HK-2 (cell line): ENCODE measurements at regions not wholly inside any gene's neighbourhood (a gene's known extent, or its start where the extent isn't known, plus 50 kb on each side); places are given as distances from the start of the nearest gene placed in this dataset.
"Not testable (repeated sequence)": the region's sequence is repeated elsewhere in the genome, so short reads cannot be mapped to it uniquely, and the experiment has no call there.

ENCODE experiments used
- DNase-seq: peaks from one replicate; pipeline ENCODE4 v3.0.0-alpha.2; 2018; ENCODE audit not compliant: unreplicated experiment

DNA sequence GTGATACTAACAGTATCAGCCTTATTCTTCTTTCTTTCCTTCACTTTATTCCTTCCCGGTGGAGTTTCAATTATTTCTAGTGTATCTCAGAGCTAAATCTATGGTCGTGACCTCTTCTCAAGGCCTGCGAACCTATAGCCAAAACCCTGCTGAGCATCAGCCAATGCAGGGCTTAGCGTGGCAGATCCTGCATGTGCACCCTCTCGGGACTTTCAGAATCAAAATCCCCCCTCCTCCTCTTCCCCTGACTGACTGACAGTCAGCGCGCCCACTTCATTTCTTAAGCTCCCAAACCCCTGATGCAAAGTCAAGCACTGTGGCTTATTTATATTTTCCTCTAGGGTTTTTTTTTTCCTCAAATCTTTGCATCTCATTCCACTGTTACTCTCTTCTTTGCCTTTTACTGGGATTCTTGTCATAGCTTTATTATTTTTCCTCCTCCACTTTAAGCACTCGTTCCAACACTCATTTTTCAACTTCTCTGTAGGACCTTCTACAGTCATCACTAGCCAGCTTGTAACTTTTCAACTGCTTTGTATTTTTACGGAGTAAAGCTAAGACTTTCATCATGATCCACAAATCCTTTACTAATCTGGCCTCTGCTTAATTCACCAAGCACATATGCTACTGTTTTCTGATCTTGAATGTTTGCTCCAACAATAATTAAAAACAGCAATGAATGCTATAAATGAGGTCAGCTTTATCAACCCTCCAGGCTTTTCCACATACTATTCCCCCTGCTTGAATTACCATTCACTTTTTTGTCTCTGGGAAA is 896.5 kb upstream of the PIK3C3 start:
- DNase-seq = no peak

DNA sequence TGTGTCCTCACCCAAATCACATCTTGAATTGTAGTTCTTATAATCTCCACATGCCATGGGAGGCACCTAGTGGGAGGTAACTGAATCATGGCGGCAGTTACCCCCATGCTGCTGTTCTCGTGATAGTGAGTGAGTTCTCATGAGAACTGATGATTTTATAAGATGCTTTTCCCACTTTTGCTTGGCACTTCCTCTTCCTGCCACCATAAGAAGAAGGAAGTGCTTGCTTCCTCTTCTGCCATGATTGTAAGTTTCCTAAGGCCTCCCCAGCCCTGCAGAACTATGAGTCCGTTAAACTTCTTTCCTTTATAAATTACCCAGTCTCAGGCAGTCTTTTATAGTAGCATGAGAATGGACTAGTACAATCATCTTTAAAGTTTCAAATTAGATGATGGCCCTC is 902.4 kb upstream of the PIK3C3 start:
- no peak for DNase-seq

DNA sequence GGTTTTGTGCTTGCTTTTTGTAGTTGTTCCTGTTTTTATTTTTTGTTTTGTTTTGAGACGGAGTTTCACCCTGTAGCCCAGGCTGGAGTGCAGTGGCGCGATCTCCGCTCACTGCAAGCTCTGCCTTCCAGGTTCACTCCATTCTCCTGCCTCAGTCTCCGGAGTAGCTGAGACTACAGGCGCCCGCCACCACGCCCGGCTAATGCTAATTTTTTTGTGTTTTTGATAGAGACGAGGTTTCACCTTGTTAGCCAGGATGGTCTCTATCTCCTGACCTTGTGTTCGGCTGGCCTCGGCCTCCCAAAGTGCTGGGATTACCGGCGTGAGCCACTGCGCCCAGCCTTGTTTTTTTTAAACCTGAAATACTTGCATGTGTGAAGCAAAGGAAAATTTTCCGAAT is 908.8 kb upstream of the PIK3C3 start:
- DNase-seq = not testable (repeated sequence)

DNA sequence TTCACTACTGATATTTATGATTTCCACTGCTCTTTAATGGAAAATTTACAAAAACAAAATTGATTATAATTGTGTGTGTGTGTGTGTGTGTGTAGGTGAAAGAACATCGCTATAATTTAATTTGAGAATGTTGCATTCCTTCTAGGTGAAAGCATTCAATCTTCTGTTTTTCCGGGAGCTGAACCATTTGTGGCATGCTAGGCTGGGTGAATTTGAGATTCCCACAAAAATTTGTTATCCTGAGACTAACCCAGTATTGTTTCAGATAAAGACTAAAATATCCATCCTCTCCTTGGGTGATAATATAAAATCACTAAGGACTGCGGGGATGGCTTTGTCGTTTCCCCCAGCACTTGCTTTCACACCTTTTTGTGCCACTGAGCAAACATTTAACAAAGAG is 911.2 kb upstream of the PIK3C3 start:
- no peak for DNase-seq

DNA sequence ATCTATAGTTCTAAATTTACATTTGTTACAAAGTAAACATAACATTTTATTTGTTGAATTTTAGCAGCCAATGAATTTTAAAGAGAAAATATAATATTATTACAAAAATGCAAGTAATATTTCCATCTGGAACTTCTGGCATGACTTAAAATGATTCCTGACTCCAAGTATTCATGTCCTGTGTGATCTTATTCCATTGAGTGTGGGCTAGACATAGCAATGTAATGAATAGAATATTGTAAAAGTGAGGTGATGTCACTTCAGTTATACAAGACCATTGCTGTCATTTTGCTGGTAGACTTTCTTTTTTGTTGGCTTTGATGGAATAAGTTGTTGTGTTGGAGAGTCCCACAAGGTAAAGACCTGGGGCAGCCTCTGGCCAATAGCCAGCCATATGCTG is 912.2 kb upstream of the PIK3C3 start:
- no peak for DNase-seq

DNA sequence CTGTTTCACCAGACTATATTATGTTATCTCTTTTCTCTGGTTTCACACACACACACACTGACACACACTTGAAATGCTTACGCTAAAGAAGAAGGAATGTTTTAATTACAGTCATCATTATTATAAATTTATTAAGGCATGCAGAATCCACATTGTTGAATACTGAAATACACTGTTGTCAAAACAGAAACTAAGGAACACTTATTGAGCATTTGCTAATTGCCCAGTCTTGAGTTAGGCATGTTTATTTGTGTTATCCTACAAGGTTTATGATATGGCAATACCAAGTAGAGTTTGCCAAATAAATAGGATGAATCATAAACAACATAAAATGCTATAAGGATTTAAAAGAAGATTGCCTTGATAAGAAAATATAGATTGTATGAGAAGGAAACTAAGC is 917.0 kb upstream of the PIK3C3 start:
- DNase-seq = no peak

DNA sequence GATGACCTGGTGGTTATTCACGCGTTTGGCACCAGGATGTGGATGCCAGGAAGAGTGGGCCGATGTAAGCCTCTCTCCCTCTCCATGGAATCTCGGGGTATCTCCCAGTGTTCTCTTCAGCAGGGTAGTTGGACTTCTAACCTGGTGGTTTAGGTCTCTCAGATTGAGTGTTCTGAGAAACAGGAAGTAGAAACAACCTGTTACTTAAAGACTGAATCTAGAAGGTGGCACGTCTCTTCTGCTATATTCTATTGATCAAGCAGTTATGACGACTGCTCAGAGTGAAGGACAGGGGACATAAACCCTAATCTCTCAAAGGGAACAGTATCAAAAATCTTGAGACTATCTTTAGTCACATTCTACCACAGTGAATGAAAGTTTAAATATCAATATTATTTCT is 918.7 kb upstream of the PIK3C3 start:
- no peak for DNase-seq

DNA sequence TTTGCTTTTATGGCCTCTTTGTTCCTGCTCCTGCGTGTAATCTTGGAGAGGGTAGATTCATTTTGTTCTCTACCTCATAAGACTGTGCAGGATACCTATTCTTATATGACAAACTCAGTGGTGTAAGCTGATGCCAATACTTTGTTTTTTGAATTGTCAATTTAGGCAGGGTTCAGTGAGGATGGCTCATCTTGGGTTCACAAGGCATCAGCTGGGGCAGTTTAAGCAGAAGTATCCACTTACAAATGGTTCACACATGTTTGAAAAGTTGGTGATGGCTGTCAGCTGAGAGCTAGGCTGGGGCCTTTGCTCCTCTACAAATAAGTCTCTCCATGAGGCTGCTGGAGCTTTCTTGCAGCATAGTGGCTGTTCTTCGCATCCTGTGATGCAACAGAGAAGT is 920.6 kb upstream of the PIK3C3 start:
- no peak for DNase-seq

DNA sequence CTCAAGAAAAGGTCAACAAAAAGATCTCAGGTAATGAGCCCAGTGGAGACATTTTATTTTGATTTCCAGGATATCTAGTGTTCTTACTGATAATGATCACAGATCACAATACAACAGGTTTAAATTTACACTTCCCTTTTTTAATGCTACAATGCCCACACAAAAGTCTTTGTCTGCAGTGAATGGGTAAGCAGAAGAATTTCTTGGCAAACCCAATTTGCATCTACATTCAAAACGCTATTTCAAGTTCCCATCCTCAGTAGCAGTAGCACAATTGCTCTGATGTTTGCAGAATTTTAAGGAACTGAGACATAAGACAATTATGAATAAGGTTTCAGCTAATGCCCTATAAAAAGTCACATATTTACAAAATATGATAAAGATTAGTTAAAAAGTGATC is 929.4 kb upstream of the PIK3C3 start:
- DNase-seq = no peak

DNA sequence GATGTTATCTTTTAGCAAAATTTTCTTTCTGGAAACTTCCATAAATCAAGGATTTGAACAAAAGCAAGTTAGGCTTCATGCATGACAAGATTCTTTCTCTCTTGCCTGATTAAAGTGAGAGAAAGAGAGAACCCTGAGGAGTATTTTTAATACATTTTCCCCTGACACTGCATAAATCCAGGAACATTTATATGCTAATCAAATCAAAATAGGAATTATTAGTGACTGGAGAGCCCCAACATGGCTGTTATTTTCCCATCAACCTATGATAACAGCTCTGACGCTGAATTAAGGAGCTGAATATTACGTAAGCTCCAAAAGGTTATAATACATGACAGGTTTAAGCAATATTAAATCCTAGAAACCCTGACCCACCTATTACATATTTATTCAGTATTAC is 930.2 kb upstream of the PIK3C3 start:
- DNase-seq = no peak

DNA sequence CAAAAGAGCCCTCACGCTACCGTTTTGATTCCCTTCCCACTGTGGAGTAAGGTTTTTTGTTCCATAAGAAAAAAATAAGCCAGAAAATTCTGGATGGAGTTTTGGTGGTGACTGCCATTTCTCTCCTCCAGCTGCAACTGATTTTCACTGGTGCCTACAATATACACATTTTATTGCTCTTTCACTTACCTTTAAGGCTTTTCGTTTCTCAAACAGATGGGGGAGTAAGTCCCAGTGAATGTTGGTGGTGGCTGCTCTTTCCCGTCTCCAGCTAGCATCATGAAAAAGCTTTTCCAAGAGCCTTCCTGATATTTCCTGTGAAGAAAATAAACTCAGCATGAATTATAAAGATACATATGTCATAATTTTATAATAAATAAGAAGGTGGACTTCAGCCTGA is 932.5 kb upstream of the PIK3C3 start:
- no peak for DNase-seq

DNA sequence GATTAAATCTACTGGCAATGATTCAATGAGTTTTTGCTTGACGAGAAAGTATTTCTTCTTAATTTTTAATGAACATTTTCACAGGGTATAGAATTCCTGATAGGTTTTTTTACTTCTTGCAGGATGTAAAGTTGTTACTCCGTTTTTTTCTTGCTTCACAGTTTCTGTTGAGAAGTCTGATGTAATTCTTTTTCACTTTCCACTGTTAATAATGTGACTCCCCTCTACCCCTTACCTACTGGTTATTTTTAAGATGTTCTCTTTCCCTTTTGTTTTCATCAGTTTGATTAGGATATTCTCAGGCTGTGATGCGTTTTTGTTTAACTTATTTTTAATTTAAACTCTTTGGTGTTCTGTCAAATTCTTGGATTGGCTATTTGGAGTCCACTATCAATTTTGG is 933.9 kb upstream of the PIK3C3 start:
- no peak for DNase-seq

DNA sequence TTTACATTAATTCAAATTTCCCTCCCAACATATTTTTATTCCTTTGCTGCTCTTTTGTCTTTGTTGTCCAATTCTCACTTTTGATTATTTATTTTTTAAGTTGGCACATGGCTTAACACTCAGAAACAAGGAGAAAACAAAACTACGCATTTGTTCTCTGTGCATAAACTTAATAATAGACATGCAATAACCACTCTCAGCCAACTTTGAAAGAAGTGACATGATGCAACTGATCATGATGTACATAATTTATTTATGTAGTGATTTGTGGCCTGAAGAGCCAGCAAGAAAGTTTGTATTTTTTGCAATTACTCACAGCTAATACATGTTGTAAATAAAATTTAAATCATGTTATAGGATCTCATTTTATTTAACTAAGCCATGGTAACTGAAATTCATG is 942.8 kb upstream of the PIK3C3 start:
- no peak for DNase-seq

DNA sequence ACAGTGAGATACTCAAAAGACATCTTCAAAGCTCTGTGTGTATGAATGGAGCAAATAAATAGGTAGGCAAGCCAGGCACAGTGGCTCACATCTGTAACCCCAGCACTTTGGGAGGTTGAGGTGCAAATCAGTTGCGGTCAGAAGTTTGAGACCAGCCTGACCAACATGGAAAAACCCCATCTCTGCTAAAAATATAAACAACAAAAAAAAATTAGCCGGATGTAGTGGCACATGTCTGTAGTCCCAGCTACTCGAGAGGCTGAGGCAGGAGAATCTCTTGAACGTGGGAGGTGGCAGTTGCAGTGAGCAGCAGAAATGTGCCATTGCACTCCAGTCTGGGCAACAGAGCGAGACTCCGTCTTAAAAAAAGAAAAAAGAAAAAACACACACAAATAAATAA is 945.1 kb upstream of the PIK3C3 start:
- no peak for DNase-seq

DNA sequence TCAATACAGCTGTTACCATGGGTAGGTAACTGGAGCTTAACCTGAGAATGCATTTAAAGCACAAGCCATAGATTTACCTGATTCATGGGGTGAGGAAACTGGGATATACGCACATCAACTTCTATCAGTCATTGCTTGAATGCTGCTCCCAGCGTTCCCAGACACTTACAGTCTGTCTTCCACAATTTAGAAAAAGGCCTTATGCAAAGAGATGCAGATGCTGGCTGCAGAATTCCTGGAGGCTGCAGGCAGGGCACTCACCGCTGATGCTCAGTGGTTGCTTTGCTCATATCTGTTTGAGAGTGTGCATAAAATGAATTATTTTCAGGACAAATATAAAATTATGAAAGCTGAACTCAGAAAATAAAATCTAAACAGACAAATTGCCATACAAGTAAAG is 950.7 kb upstream of the PIK3C3 start:
- DNase-seq = no peak

DNA sequence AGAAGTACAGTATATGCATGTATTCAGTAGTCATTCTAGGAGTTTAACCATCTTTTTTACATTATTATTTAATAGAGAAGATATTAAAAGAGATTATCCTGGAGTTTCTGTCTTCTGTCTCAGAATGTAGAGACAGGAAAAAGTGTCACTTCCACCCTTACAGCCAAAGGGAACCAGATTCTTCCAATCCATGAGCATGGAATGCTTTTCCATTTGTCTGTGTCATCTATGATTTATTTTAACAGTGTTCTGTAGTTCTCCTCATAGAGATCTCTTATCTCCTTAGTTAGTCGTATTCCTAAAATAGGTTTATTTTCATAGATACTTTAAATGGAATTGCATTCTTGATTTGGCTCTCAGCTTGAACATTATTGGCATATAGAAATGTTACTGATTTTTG is 959.5 kb upstream of the PIK3C3 start:
- no peak for DNase-seq

DNA sequence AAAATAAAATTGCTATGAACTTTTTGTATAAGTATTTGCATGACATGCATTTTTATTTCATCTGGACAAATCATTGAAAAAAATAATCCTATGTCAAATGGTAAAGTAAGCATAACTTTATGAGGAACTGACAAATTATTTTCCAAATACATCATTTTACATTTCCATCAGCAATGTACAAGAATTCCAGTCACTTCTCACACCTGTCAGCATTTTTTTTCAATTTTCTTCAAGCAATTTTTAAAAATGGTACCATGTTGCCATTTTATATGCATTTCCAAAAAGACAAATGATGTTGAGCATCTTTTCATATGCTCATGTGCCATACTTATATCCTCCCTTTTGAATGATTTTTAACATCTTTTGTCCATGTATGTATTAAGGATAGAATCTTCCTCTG is 961.7 kb upstream of the PIK3C3 start:
- no peak for DNase-seq

DNA sequence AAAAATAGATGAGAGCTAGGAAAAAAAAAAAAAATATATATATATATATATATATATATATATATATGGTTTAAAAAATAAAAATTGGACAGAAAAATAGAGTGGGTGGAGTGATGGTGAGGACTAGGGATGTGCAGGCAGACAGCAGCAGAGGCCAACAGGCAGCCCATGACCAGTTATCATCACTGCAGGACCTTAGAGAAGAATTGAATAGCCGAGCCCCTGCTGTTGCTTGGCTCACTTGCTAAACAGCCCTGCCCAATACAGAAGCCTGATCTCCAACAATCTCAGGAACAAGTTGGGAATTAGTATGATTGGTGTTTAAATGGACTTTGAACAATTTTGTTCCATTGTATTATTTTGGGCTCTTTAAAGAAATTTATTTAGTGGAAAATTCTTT is 967.5 kb upstream of the PIK3C3 start:
- DNase-seq = no peak

DNA sequence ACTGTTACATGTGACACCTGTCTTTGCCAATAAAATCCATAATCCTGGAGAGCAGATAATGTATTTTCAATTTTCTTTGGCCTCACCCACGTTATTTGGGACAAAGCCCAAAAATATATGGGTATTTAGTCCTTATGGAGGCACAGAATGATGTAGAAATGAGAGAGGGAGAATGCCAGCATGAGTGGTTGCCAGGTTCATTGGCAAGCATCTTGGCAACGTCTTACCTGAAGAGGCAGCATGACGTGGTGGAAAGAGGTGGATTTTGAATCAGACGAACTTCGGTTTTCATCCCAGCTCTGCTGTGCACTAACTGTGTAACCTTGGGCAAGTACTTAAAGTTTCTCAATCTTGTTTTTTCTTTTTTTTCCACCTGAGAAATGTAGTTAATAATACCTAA is 969.6 kb upstream of the PIK3C3 start:
- no peak for DNase-seq

DNA sequence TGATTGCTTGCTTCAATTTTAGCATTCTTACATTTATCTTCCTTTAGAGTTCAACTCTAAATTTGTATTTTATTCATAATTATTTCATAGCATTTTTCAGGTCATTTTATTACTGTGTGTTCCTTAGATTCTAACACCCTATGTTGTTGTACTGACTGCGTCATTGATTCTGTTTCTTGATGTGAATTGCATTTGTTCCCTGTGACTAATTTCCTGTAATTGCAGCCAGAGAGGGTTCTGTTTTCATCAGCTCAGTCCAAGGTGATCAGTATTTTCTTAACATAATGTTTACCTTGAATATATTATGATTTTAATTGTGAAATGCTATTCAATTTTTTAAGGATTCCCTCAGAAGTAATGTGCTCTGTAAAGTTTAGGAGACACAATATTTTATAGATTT is 970.2 kb upstream of the PIK3C3 start:
- DNase-seq = no peak

DNA sequence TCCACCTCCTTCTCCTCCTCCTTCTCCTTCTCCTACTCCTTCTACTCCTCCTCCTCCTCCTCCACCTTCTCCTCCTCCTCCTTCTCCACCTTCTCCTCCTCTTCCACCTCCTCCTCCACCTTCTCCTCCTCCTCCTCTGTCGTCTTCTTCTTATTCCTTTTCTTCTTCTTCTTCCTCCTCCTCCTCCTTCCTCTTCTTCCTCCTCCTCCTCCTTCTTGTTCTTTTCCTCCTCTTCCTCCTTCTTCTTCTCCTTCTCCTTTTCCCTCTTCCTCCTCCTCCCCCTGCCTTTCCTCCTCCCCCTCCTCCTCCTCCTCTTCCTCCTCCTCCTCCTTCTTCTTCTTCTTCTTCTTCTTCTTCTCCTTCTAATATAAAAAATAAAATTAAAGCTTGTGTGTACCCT is 971.2 kb upstream of the PIK3C3 start:
- DNase-seq = no peak

DNA sequence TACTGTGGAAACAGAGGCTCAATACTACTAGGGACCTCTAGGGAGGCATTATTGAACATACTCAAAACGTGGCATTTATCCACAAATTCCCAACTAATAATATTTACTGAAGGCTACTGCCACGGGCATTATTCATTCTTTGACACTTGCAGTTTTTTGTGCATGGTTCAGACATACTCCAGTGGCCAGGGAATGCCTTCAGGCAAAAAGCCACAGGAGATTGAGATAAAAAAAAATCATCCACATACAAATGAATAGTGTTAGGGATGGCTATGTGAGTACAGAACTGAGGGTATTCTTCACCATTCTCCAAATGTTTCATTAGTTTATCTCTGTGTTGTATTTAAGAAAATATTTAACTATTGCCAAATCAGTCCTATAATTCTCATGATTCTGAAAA is 974.9 kb upstream of the PIK3C3 start:
- DNase-seq = no peak

DNA sequence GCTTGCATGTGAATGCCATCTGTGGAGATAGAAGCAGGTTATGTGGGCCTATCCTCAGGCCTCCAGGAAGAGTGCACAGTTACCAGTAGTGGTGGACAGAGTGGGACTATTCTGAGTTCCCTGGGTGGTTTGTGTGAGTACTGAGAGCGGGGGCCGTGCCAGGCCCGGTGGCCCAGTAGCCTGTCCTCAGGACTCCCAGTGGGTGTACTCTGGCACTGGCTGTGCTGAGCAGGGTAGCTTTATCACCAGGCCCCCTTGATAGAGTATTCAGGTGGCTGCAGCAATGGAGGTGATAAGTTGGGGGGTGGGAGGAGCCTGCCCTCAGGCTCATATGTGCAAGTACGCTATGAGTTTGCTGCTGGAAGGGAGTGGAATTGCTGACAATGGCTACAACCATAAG is 979.0 kb upstream of the PIK3C3 start:
- DNase-seq = no peak

DNA sequence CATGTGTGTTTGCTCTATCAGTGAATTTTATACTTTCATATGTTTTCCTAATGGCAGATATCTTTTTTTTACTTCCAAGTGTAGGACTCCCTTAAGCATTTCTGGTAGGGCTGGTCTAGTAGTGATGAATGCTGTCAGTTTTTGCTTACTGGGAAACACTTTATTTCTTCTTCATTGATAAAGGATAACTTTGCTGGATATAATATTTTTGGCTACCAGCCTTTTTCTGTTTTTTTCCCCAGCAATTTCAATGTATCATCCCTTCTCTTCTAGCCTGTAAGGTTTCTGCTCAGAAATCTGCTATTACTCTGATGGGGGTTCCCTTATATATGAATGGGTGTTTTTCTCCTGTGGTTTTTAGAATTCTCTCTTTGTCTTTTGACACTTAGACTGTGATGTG is 980.6 kb upstream of the PIK3C3 start:
- DNase-seq = no peak
